Stimulated activated CD4-positive, alpha-beta T cell treated with anti-CD3 and anti-CD28 coated beads, Interleukin-1b, Interleukin-23, amount 100 ng/mL, for 24 hours (primary cell): ENCODE measurements at regions not wholly inside any gene's neighbourhood (a gene's known extent, or its start where the extent isn't known, plus 50 kb on each side); places are given as distances from the start of the nearest gene placed in this dataset.

Experiments used
- DNase-seq, 4 experiments: peaks; one replicate each; pipeline ENCODE4 v3.0.0-alpha.2; 2020; ENCODE audit warnings: low read depth in 4 of 4, low spot score in 1 of 4

DNA sequence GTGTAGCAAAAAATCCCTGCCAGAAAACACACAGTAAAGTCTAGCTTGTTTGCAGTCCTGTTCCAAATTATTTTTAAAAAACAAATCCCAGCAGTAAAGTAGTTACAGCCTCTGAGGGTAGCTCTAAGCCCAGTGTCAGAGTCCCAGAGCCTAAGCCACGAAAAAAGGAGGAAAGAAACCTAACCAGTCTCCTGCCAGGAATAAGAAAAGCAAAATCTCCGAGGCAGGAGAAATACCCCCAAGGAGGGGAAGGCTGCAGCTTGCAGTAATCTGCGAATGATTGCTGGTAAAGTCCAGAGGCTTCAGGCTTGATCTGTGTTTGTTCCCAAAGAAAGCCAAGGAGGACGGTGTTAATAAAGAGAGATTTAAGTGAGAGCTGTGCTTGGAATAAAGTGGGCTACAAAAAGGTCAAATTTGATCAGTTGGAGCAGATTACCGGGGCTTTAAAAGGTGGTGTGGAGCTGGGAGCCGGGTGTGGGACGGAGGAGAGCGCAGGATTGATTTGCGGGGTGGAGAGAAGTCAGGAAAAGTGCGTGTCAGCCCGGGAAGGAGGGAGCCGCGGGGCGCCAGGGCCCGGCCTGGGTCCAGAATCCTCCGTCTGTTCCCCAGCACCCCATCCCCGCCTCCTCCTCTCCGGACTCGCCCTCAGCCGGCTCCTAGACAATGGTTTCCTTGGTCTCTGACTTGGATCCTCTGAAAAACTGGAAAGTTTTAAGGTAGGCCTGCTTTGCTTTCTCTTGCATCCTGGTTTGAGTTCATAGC lies 219.4 kb upstream of the CELF2 start:
- no peak for DNase-seq

DNA sequence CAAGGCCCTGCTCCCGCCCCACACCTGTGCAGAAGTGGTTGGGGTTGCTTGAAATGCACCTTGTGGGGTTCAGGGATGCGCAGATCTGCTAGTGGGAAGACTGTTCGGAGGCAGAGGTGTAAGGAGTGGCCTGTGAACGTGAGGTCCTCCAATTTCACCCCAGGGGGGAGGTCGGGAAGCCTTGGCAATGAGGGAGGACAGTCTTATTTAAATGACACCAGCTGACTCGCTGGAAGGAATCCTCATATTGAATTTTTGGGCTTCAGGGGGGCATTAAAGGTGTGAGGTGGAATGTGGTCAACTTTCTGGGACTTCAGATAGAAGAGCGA lies 218.8 kb upstream of the CELF2 start:
- DNase-seq: no peak

- no peak for DNase-seq
Observed at GRCh38 chr10:10800961-10801360, 216.7 kb upstream of the CELF2 start.

DNA sequence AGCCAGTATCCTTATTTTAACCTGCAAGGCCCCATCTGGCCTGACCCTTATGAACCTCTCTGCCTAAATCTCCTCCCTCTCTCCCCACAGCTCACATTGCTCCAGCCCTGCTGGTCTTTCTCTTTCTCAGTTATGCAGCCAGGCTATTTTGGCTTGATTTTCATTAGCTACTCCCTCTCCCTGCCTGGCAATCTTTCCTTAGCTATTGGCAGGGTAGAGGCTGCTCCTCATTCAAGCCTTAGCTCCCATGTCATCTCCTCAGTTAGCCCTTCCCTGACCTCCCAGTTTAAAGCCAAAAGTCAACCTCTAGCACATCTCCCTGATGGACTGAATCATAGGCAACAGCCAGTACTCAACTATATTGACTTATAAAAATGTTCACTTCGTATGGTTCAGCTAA lies 214.4 kb upstream of the CELF2 start:
- no peak for DNase-seq

GRCh38 chr10:10804061-10804460 lies 213.6 kb upstream of the CELF2 start:
- DNase-seq: no peak

DNA sequence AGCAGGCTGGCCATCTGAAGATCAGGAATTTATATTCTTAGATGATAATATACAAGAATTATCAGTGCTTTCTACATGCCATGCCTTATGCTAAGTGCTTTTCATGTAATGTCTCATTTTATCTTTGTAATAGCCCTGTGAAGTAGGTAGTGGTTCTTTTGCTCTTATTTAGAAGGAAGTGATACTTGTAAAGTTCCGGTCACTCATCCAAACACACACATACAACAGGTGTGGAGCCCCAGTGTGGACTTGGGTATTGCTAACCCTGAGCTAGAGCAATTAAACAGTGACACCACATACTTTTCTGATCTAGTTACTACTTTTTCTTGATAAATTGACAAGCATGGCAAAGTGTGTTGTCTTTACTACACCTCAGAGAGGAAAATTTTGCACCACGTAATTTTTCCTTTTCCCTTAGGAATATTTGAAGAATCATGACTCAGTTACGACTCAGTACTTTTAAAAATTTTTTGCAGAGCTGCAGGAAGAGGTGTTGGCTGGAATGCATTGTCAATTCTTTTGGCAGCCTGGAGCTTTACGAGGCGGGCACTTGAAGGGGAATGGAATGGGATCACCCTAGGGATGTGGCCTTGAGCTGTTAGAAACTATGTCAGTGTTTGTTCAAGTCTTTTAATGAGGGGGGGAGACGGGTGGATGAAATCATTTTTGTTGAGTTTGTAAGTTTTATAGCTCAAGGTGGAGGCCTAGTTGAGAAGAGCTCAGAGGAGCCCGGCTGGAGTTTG lies 212.5 kb upstream of the CELF2 start:
- no peak for DNase-seq

DNA sequence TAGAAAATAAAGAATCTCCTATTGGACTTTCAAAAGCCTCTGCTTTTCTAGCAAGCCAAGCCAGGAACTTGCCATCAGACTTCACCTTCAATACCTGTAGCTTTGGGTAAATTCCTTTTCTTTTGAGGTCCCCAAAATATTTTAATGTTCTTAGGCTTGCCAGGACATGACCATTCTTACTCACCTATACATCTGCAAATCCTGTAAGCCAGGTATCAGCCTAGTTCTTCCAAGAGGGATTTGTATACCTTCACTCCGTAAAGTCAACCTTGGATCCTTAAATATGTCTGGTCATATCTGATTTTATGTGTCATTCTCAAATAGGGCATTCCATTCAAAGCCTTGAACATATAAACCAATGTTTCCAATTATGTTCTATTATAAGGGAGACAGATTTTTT lies 210.6 kb upstream of the CELF2 start:
- DNase-seq: no peak

DNA sequence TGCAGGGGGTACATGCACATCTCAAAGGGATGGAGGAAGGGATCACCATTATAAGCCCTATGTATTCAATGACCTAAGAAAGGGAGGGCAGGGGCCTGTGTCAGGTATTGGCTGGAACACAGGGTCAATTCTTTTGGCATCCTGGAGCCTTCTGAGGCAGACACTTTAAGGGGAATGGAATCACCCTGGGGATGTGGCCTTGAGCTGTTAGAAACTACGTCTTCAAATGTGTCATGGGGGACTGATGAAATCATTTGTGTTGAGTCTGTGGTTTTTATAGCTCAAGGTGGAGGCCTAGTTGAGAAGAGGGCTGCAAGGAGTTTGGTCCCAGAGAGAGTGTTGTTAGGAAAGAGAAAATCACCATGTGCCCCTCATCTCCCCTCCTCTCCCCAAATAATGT lies 206.1 kb upstream of the CELF2 start:
- DNase-seq: no peak

GRCh38 chr10:10813656-10814055 lies 204.0 kb upstream of the CELF2 start:
- DNase-seq: no peak

DNA sequence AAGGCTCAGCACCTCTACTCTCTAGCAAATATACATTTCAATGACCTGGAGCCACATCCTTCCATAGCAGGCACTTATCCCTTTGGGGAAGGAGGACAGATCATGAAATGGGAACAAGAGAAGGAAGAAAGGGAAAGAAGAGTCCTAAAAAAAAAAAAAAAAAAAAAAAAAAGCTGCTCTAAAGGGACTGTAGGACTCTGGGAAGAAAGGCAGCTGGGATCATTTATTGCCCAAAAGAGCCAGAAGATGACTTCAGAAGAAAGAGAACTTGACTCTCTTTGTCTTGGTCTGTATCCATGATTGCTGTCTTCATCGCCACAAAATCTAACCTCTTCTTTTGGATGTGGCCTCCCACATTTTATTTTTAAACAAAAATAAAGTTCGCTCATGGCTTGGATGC lies 203.6 kb upstream of the CELF2 start:
- no peak for DNase-seq

- no peak for DNase-seq
Observed at GRCh38 chr10:10816447-10816846, 201.2 kb upstream of the CELF2 start.

GRCh38 chr10:10817609-10818008 lies 200.1 kb upstream of the CELF2 start:
- no peak for DNase-seq

GRCh38 chr10:10818082-10818481 lies 199.6 kb upstream of the CELF2 start:
- no peak for DNase-seq

GRCh38 chr10:10819206-10819856 lies 198.3 kb upstream of the CELF2 start:
- no peak for DNase-seq

- DNase-seq: no peak
Observed at GRCh38 chr10:10821926-10822325, 195.7 kb upstream of the CELF2 start.

DNA sequence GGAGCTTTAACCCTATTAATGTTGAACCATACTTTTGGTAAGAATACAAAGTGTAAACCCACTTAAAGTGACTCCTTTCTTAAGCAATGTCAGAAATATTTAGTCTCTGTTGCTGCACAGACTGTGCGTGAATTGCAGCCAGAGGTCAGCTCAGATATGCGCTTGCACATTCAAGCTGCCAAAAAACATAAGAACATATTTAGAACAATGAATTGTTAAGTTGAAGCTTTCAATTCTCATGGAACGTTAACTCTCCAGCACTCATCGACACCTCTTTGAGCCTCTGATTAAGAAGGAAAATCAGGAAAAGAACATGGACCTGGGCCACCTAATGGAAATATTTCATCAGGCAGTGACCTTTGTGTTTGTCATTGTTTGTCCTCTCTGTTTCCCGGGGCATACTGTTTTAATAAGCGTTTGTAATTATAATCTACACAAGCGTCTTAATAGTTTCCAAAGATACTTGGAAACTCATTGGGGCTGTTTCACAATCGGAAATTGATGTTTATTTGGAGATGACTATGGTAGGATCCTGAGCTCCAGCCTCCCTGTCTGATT lies 193.0 kb upstream of the CELF2 start:
- DNase-seq: no peak

- no peak for DNase-seq
Observed at GRCh38 chr10:10826125-10826524, 191.5 kb upstream of the CELF2 start.

- DNase-seq: no peak
Observed at GRCh38 chr10:10828623-10829022, 189.0 kb upstream of the CELF2 start.

GRCh38 chr10:10829576-10829975 lies 188.1 kb upstream of the CELF2 start:
- no peak for DNase-seq

GRCh38 chr10:10830293-10830986 lies 187.2 kb upstream of the CELF2 start:
- DNase-seq: no peak

DNA sequence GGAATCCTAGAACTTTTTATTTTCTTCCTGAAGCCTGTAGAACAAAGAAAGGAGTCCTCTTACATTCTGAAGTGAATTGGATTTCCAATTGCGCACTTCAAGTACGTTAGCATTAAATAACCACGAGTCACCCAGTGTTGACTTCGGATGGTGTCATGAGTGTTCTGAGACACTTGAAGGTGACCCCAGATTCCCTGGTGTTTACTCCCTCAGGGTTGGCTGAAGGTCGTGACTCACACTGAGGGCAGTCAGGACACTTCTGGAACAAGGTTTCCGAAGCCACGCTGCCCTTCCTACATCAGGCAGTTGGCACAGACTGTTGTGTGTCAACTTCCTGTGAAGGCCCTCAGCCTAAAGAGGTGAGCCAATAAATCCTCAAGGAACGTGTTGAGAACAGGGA lies 186.6 kb upstream of the CELF2 start:
- DNase-seq: no peak

GRCh38 chr10:10833955-10834354 lies 183.7 kb upstream of the CELF2 start:
- no peak for DNase-seq
